H1 (cell line): ENCODE measurements at regions not wholly inside any gene's neighbourhood (a gene's known extent, or its start where the extent isn't known, plus 50 kb on each side); places are given as distances from the start of the nearest gene placed in this dataset.
A peak's percentile ranks its signal among the peaks of the same experiment; 100 is the strongest.

Experiments
- CTCF ChIA-PET: fragments of 300-600 bp; sonication (Branson Sonifier 250); formaldehyde crosslinking; loops from one replicate; lab custom pipeline; 2021; ENCODE audit not compliant: partially characterized antibody; lab: Charles Lee
- POLR2A ChIA-PET: fragments of 300-600 bp; sonication (Branson Sonifier 250); formaldehyde crosslinking; loops from one replicate; lab custom pipeline; 2021; ENCODE audit warnings: inconsistent platforms; ENCODE audit not compliant: partially characterized antibody; lab: Charles Lee
- DNase-seq, 2 experiments: peaks; one replicate each; pipeline versions ENCODE4 v3.0.0 to v3.0.0-alpha.2; 2010 to 2022; ENCODE audit warnings: low spot score in 2 of 2, low read depth in 1 of 2, mixed read lengths in 1 of 2
- FAIRE-seq: peaks from 2 replicates; lab custom pipeline; 2011; peaks lifted over from hg19 to GRCh38; lab: Jason Lieb, UNC
- H2AFZ ChIP-seq: 2 replicates; pipeline ENCODE4 v1.8.1; 2012; ENCODE audit warnings: low read length, inconsistent platforms
- H2AK5ac ChIP-seq: 2 replicates; pipeline ENCODE4 v1.6.1; 2013; ENCODE audit warnings: low read depth, low read length
- H2BK120ac ChIP-seq: replicated peaks from 2 replicates; pipeline ENCODE3; 2013; ENCODE audit warnings: low read depth, low read length, inconsistent platforms
- H2BK12ac ChIP-seq: 2 replicates; pipeline ENCODE4 v1.6.1; 2013; ENCODE audit warnings: low read depth, low read length
- H2BK15ac ChIP-seq: 2 replicates; pipeline ENCODE4 v1.6.1; 2013; ENCODE audit warnings: low read length
- H2BK20ac ChIP-seq: 2 replicates; pipeline ENCODE4 v1.6.1; 2013; ENCODE audit warnings: low read length
- H2BK5ac ChIP-seq: 2 replicates; pipeline ENCODE4 v1.6.1; 2013; ENCODE audit warnings: low read depth, low read length
- H3K14ac ChIP-seq: 2 replicates; pipeline ENCODE4 v1.6.1; 2013; ENCODE audit warnings: inconsistent platforms; ENCODE audit not compliant: insufficient read length
- H3K18ac ChIP-seq: 2 replicates; pipeline ENCODE4 v1.6.1; 2013; ENCODE audit warnings: low read length; ENCODE audit errors: extremely low read depth
- H3K23ac ChIP-seq: 2 replicates; pipeline ENCODE4 v1.6.1; 2013; ENCODE audit warnings: inconsistent platforms; ENCODE audit not compliant: insufficient read length
- H3K23me2 ChIP-seq: 2 replicates; pipeline ENCODE4 v1.6.1; 2013; ENCODE audit warnings: low read depth, low read length
- H3K27ac ChIP-seq: 2 replicates; pipeline ENCODE4 v1.6.1; 2011; ENCODE audit warnings: low read depth, low read length, inconsistent platforms
- H3K27me3 ChIP-seq, 4 experiments: replicated peaks in 1 of 4; 1 replicate in 1 of 4; 2 replicates in 3 of 4; pipeline versions ENCODE4 v1.6.1 to v1.8.1; 2011 to 2013; ENCODE audit warnings: low read length in 3 of 4, mild to moderate bottlenecking in 3 of 4, inconsistent platforms in 2 of 4, mixed read lengths in 2 of 4, moderate library complexity in 1 of 4; ENCODE audit not compliant: control insufficient read depth in 3 of 4, insufficient read depth in 3 of 4; ENCODE audit errors: extremely low read depth in 1 of 4
- H3K36me3 ChIP-seq, 4 experiments: 2 replicates each; pipeline versions ENCODE4 v1.6.1 to v1.8.1; 2011 to 2013; ENCODE audit warnings: mild to moderate bottlenecking in 4 of 4, low read length in 3 of 4, moderate library complexity in 2 of 4, control low read depth in 1 of 4, inconsistent platforms in 1 of 4; ENCODE audit not compliant: insufficient read depth in 4 of 4, control insufficient read depth in 2 of 4
- H3K4ac ChIP-seq: replicated peaks from 2 replicates; pipeline ENCODE3; 2013; ENCODE audit warnings: low read length, low read depth, mixed read lengths, inconsistent platforms; ENCODE audit not compliant: insufficient read length
- H3K4me1 ChIP-seq, 4 experiments: replicated peaks in 1 of 4; 1 replicate in 1 of 4; 2 replicates in 3 of 4; pipeline versions ENCODE4 v1.6.1 to v1.8.1; 2011 to 2013; ENCODE audit warnings: low read length in 3 of 4, inconsistent platforms in 2 of 4, mixed read lengths in 1 of 4; ENCODE audit not compliant: insufficient read depth in 4 of 4, control insufficient read depth in 3 of 4
- H3K4me2 ChIP-seq, 2 experiments: 2 replicates each; pipeline versions ENCODE4 v1.6.1 to v1.8.1; 2011 to 2013; ENCODE audit warnings: low read depth in 2 of 2, low read length in 2 of 2, control low read depth in 1 of 2, inconsistent platforms in 1 of 2, mild to moderate bottlenecking in 1 of 2; ENCODE audit not compliant: insufficient read depth in 1 of 2
- H3K4me3 ChIP-seq, 4 experiments: fragments of 200-600, 300-600 bp in 1 of 4; sonication (generic), shearing (Covaris generic), sonication (Bioruptor Twin) in 1 of 4; 2 replicates each; pipeline versions ENCODE4 v1.5.1 to v1.8.1; 2011 to 2016; ENCODE audit warnings: low read length in 4 of 4, low read depth in 3 of 4, control low read depth in 2 of 4, inconsistent platforms in 2 of 4, mild to moderate bottlenecking in 2 of 4, mixed read lengths in 1 of 4, moderate library complexity in 1 of 4; ENCODE audit not compliant: insufficient read depth in 2 of 4; ENCODE audit errors: extremely low read depth in 1 of 4
- H3K56ac ChIP-seq: replicated peaks from 2 replicates; pipeline ENCODE3; 2013; ENCODE audit warnings: low read depth, mild to moderate bottlenecking, mixed read lengths, low read length, inconsistent platforms; ENCODE audit not compliant: insufficient read length
- H3K79me1 ChIP-seq: 2 replicates; pipeline ENCODE4 v1.6.1; 2013; ENCODE audit warnings: low read depth, low read length, control low read depth
- H3K79me2 ChIP-seq, 2 experiments: 2 replicates each; pipeline versions ENCODE4 v1.6.1 to v1.8.1; 2012 to 2013; ENCODE audit warnings: low read length in 2 of 2, mild to moderate bottlenecking in 2 of 2, inconsistent platforms in 1 of 2; ENCODE audit not compliant: insufficient read depth in 2 of 2, control insufficient read depth in 1 of 2
- H3K9ac ChIP-seq, 4 experiments: replicated peaks in 1 of 4; 1 replicate in 1 of 4; 2 replicates in 3 of 4; pipeline versions ENCODE4 v1.6.1 to v1.8.1; 2011 to 2013; ENCODE audit warnings: low read depth in 3 of 4, low read length in 3 of 4, control low read depth in 2 of 4, mild to moderate bottlenecking in 2 of 4, moderate library complexity in 2 of 4, inconsistent platforms in 1 of 4; ENCODE audit errors: extremely low read depth in 1 of 4
- H3K9me3 ChIP-seq, 2 experiments: 2 replicates each; pipeline versions ENCODE4 v1.6.1 to v1.8.1; 2012 to 2013; ENCODE audit warnings: mild to moderate bottlenecking in 2 of 2, moderate library complexity in 2 of 2, control low read depth in 1 of 2, inconsistent platforms in 1 of 2, low read depth in 1 of 2, low read length in 1 of 2, mixed read lengths in 1 of 2; ENCODE audit not compliant: insufficient read depth in 2 of 2
- H4K20me1 ChIP-seq, 2 experiments: replicated peaks in 1 of 2; 2 replicates each; pipeline versions ENCODE3 to v1.8.1; 2011 to 2013; ENCODE audit warnings: inconsistent platforms in 2 of 2, low read length in 2 of 2, mild to moderate bottlenecking in 1 of 2; ENCODE audit not compliant: insufficient read depth in 2 of 2, control insufficient read depth in 1 of 2
- H4K5ac ChIP-seq: 2 replicates; pipeline ENCODE4 v1.6.1; 2013; ENCODE audit warnings: low read length, low read depth, mixed read lengths, inconsistent platforms; ENCODE audit not compliant: insufficient read length
- H4K8ac ChIP-seq: 2 replicates; pipeline ENCODE4 v1.8.0; 2013; ENCODE audit warnings: mild to moderate bottlenecking, moderate library complexity, low read length, inconsistent platforms; ENCODE audit not compliant: insufficient read depth; ENCODE audit errors: extremely low read depth
- H4K91ac ChIP-seq: replicated peaks from 2 replicates; pipeline ENCODE3; 2013; ENCODE audit warnings: low read length, mixed read lengths, inconsistent platforms; ENCODE audit not compliant: insufficient read length
- E2F6 ChIP-seq: IDR thresholded peaks from 2 replicates; pipeline ENCODE4 v1.6.1; 2012; ENCODE audit warnings: inconsistent platforms
- GABPA ChIP-seq: IDR thresholded peaks from 2 replicates; pipeline ENCODE4 v1.6.1; 2011; ENCODE audit warnings: mild to moderate bottlenecking, low read length, moderate library complexity, borderline replicate concordance; ENCODE audit not compliant: insufficient read depth
- HDAC6 ChIP-seq: IDR thresholded peaks from one replicate; pipeline ENCODE4 v1.7.1; 2012; ENCODE audit warnings: low read depth, mild to moderate bottlenecking, inconsistent platforms, low read length, moderate library complexity
- KDM1A ChIP-seq: fragments of 200-600, 300-600 bp; sonication (generic); IDR thresholded peaks from 2 replicates; pipeline ENCODE4 v1.7.1; 2016; ENCODE audit warnings: mild to moderate bottlenecking, low read length, borderline replicate concordance
- POU5F1 ChIP-seq: IDR thresholded peaks from 2 replicates; pipeline ENCODE4 v1.6.1; 2011; ENCODE audit warnings: low read depth, mild to moderate bottlenecking, low read length, moderate library complexity
- SIN3A ChIP-seq, 2 experiments: IDR thresholded peaks in 1 of 2; conservative IDR thresholded peaks in 1 of 2; 2 replicates each; pipeline ENCODE4 v1.6.1; 2011 to 2012; ENCODE audit warnings: low read length in 2 of 2, improper control_type of control experiment in 1 of 2, low read depth in 1 of 2, mild to moderate bottlenecking in 1 of 2
- SP4 ChIP-seq: IDR thresholded peaks from 2 replicates; pipeline ENCODE4 v1.6.1; 2012; ENCODE audit warnings: low read length, inconsistent platforms
- TBP ChIP-seq: IDR thresholded peaks from 2 replicates; pipeline ENCODE4 v1.6.1; 2011; ENCODE audit warnings: low read depth, low read length, improper control_type of control experiment
- WGBS, 2 experiments: shearing (Covaris generic) in 1 of 2; methylation state at CpG; one replicate each; pipeline versions ENCODE4 v1.1.6 to v1.1.7; 2013 to 2015; ENCODE audit warnings: low lambda C conversion rate in 2 of 2, mixed read lengths in 2 of 2, inconsistent platforms in 1 of 2, low coverage in 1 of 2, missing lambda C conversion rate in 1 of 2; ENCODE audit not compliant: insufficient replicate concordance in 2 of 2, insufficient coverage in 1 of 2, insufficient read length in 1 of 2; ENCODE audit errors: extremely low coverage in 1 of 2, missing lambda C conversion rate in 1 of 2; 5-methylcytosine and 5-hydroxymethylcytosine counted together

DNA sequence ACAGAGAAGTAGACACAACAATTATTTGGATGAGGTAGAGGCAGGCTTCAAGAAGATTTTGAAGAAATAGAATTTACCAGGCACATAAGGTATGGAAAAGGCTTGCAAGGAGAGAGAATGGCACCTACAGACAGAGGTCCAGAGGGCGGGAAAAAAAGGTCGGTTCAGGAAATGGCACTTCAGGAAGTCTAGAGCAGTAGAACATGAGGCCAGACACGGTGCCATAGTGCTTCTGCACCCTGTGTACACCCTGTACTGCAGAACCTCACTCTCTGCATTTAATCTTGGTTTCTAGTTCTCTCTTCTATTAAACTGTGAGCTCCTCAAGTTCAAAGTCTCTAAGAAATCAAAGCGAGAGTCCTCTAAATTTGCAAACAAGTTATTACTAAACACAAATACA is 113.4 kb upstream of the C2CD4B start:
- Histone ChIP-seq H3K23ac (no peak overlapping the region), H2BK12ac (no peak overlapping the region), H3K4me2 (no peak overlapping the region), H3K36me3 (no peaks in the 10 kb centered on the region), H4K8ac (no peak overlapping the region), H3K79me1 (no peaks in the 10 kb centered on the region), H3K27ac (no peak overlapping the region), H3K14ac (no peak overlapping the region), H4K91ac (no peak overlapping the region), H2BK15ac (peak overlapping the region; percentile 90; the same call in 1 of the 2 replicates), H3K9ac (no peak overlapping the region), H2AK5ac (no peak overlapping the region), H3K9me3 (no peaks in the 10 kb centered on the region), H3K4me3 (no peak overlapping the region)
- DNase-seq (no peak), FAIRE-seq (no peak)
- TF ChIP-seq E2F6 (no peak), SP4 (no peak), TBP (no peak), KDM1A (no peak), SIN3A (conservative IDR thresholded peaks at IDR 0.05 in 1 of 2, IDR thresholded peaks at IDR 0.05 in 1 of 2; ENCODE audit: low read depth in 1 of 2, low read length in 2 of 2) (no peak), POU5F1 (no peak), GABPA (no peak), HDAC6 (no peak)
- TF ChIP-seq, all 59 proteins: peak for 0
- no peak overlapping the region for H4K5ac ChIP-seq
- CTCF ChIA-PET, result interaction anchor here (1.8 kb wide), 1 partner anchor 29 kb away, joined by 15 read pairs; no protein-coding TSS in a partner anchor
- H2BK120ac ChIP-seq, result no peak overlapping the region
- no peak overlapping the region for H2BK5ac ChIP-seq
- POLR2A ChIA-PET, result interaction anchor here (0.6 kb wide), 1 partner anchor 13 kb away, joined by 3 read pairs; no protein-coding TSS in a partner anchor
- H3K79me2 ChIP-seq, result no peaks in the 10 kb centered on the region
- WGBS, 2 experiments, result 93% methylated on average over 4 of the region's 4 CpGs; no CpG with 5 or more reads in 1 of the 2 experiments
- no peak overlapping the region for H3K4ac ChIP-seq
- H3K4me1 ChIP-seq, result no peaks in the 10 kb centered on the region
- no peaks in the 10 kb centered on the region for H3K23me2 ChIP-seq
- H3K56ac ChIP-seq, result no peak overlapping the region
- H3K18ac ChIP-seq, result no peak overlapping the region
- no peak overlapping the region for H2AFZ ChIP-seq
- 0 out of 2 replicates have a peak overlapping the region, but pooled peaks have one; percentile 38 for H2BK20ac ChIP-seq
- H4K20me1 ChIP-seq, result no peaks in the 10 kb centered on the region
- H3K27me3 ChIP-seq, result peaks cover 0 to 1% (median 0%) of the 10 kb centered on the region in 4 experiments; a peak in 1 of 7 replicates
